ENCODE measurements at regions not wholly inside any gene's neighbourhood (a gene's known extent, or its start where the extent isn't known, plus 50 kb on each side); places are given as distances from the start of the nearest gene placed in this dataset.

DNA sequence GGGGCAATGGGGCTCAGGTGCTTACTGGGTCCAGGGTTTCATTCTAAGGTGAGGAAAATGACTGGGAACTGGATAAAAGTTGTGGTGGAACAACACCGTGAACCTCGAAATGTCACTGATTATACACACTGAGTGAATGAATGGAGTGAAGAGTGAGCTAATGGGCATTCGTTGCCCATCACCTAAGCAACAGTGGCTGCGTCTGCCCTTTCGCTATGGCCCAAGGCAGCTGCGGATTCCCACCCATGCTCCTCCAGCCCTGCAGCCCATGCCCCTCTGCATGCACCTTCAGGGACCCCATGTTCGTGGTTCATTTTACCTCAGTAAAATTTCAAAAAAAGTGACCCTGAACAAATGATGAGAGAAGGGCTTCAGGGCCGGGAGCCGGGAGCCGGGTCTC, 196.3 kb downstream of the CTTN start:
- TF ChIP-seq, protein P1, sequence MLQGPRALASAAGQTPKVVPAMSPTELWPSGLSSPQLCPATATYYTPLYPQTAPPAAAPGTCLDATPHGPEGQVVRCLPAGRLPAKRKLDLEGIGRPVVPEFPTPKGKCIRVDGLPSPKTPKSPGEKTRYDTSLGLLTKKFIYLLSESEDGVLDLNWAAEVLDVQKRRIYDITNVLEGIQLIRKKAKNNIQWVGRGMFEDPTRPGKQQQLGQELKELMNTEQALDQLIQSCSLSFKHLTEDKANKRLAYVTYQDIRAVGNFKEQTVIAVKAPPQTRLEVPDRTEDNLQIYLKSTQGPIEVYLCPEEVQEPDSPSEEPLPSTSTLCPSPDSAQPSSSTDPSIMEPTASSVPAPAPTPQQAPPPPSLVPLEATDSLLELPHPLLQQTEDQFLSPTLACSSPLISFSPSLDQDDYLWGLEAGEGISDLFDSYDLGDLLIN (CRISPR knock-in tag; IDR thresholded peaks at IDR 0.05; ENCODE audit: borderline replicate concordance): no peak
- TF ChIP-seq, protein P2, sequence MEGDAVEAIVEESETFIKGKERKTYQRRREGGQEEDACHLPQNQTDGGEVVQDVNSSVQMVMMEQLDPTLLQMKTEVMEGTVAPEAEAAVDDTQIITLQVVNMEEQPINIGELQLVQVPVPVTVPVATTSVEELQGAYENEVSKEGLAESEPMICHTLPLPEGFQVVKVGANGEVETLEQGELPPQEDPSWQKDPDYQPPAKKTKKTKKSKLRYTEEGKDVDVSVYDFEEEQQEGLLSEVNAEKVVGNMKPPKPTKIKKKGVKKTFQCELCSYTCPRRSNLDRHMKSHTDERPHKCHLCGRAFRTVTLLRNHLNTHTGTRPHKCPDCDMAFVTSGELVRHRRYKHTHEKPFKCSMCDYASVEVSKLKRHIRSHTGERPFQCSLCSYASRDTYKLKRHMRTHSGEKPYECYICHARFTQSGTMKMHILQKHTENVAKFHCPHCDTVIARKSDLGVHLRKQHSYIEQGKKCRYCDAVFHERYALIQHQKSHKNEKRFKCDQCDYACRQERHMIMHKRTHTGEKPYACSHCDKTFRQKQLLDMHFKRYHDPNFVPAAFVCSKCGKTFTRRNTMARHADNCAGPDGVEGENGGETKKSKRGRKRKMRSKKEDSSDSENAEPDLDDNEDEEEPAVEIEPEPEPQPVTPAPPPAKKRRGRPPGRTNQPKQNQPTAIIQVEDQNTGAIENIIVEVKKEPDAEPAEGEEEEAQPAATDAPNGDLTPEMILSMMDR (CRISPR knock-in tag; IDR thresholded peaks at IDR 0.05): no peak
- TF ChIP-seq, protein P3, sequence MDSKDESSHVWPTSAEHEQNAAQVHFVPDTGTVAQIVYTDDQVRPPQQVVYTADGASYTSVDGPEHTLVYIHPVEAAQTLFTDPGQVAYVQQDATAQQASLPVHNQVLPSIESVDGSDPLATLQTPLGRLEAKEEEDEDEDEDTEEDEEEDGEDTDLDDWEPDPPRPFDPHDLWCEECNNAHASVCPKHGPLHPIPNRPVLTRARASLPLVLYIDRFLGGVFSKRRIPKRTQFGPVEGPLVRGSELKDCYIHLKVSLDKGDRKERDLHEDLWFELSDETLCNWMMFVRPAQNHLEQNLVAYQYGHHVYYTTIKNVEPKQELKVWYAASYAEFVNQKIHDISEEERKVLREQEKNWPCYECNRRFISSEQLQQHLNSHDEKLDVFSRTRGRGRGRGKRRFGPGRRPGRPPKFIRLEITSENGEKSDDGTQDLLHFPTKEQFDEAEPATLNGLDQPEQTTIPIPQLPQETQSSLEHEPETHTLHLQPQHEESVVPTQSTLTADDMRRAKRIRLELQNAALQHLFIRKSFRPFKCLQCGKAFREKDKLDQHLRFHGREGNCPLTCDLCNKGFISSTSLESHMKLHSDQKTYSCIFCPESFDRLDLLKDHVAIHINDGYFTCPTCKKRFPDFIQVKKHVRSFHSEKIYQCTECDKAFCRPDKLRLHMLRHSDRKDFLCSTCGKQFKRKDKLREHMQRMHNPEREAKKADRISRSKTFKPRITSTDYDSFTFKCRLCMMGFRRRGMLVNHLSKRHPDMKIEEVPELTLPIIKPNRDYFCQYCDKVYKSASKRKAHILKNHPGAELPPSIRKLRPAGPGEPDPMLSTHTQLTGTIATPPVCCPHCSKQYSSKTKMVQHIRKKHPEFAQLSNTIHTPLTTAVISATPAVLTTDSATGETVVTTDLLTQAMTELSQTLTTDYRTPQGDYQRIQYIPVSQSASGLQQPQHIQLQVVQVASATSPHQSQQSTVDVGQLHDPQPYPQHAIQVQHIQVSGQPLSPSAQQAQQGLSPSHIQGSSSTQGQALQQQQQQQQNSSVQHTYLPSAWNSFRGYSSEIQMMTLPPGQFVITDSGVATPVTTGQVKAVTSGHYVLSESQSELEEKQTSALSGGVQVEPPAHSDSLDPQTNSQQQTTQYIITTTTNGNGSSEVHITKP (CRISPR knock-in tag; IDR thresholded peaks at IDR 0.05; ENCODE audit: low read depth): no peak
- TF ChIP-seq, protein P4, sequence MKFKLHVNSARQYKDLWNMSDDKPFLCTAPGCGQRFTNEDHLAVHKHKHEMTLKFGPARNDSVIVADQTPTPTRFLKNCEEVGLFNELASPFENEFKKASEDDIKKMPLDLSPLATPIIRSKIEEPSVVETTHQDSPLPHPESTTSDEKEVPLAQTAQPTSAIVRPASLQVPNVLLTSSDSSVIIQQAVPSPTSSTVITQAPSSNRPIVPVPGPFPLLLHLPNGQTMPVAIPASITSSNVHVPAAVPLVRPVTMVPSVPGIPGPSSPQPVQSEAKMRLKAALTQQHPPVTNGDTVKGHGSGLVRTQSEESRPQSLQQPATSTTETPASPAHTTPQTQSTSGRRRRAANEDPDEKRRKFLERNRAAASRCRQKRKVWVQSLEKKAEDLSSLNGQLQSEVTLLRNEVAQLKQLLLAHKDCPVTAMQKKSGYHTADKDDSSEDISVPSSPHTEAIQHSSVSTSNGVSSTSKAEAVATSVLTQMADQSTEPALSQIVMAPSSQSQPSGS (CRISPR knock-in tag; IDR thresholded peaks at IDR 0.05): no peak
- TF ChIP-seq, protein P5, sequence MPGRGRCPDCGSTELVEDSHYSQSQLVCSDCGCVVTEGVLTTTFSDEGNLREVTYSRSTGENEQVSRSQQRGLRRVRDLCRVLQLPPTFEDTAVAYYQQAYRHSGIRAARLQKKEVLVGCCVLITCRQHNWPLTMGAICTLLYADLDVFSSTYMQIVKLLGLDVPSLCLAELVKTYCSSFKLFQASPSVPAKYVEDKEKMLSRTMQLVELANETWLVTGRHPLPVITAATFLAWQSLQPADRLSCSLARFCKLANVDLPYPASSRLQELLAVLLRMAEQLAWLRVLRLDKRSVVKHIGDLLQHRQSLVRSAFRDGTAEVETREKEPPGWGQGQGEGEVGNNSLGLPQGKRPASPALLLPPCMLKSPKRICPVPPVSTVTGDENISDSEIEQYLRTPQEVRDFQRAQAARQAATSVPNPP (CRISPR knock-in tag; IDR thresholded peaks at IDR 0.05): no peak
- no peak for TF ChIP-seq FOXJ3 (CRISPR knock-in tag; IDR thresholded peaks at IDR 0.05; ENCODE audit: borderline replicate concordance)
- TF ChIP-seq TEAD2 (CRISPR knock-in tag; IDR thresholded peaks at IDR 0.05): no peak
- TF ChIP-seq ZNF431 (CRISPR knock-in tag; IDR thresholded peaks at IDR 0.05; ENCODE audit: borderline replicate concordance, low read depth): no peak
- TF ChIP-seq, protein P6, sequence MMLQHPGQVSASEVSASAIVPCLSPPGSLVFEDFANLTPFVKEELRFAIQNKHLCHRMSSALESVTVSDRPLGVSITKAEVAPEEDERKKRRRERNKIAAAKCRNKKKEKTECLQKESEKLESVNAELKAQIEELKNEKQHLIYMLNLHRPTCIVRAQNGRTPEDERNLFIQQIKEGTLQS (CRISPR knock-in tag; IDR thresholded peaks at IDR 0.05): no peak
